Skeletal muscle tissue (tissue), 3 donors: ENCODE measurements at regions not wholly inside any gene's neighbourhood (a gene's known extent, or its start where the extent isn't known, plus 50 kb on each side); places are given as distances from the start of the nearest gene placed in this dataset.

Experiments
- H3K27ac ChIP-seq: one replicate; pipeline ENCODE4 v1.7.0; 2013; ENCODE audit warnings: mild to moderate bottlenecking, low read depth, low read length, inconsistent platforms
- H3K27me3 ChIP-seq, 3 donors: one replicate each; pipeline ENCODE4 v1.7.0; 2013; ENCODE audit warnings: low read length in 3 of 3; ENCODE audit not compliant: control insufficient read depth in 3 of 3, insufficient read depth in 3 of 3
- H3K36me3 ChIP-seq, 3 donors: one replicate each; pipeline ENCODE4 v1.7.0; 2013; ENCODE audit warnings: low read length in 3 of 3; ENCODE audit not compliant: control insufficient read depth in 3 of 3, insufficient read depth in 3 of 3
- H3K4me1 ChIP-seq, 3 donors: one replicate each; pipeline ENCODE4 v1.7.0; 2013; ENCODE audit warnings: low read length in 3 of 3, mild to moderate bottlenecking in 3 of 3; ENCODE audit not compliant: control insufficient read depth in 3 of 3, insufficient read depth in 3 of 3
- H3K4me3 ChIP-seq, 3 donors: one replicate each; pipeline ENCODE4 v1.7.0; 2013; ENCODE audit warnings: low read length in 3 of 3
- H3K9ac ChIP-seq, 3 donors: one replicate each; pipeline ENCODE4 v1.7.0; 2013; ENCODE audit warnings: low read length in 3 of 3, mild to moderate bottlenecking in 3 of 3, moderate library complexity in 2 of 3, low read depth in 1 of 3
- H3K9me3 ChIP-seq, 3 donors: one replicate each; pipeline ENCODE4 v1.7.0; 2013; ENCODE audit warnings: low read length in 3 of 3; ENCODE audit not compliant: control insufficient read depth in 3 of 3
- donor health status: Osteomylitis.

DNA sequence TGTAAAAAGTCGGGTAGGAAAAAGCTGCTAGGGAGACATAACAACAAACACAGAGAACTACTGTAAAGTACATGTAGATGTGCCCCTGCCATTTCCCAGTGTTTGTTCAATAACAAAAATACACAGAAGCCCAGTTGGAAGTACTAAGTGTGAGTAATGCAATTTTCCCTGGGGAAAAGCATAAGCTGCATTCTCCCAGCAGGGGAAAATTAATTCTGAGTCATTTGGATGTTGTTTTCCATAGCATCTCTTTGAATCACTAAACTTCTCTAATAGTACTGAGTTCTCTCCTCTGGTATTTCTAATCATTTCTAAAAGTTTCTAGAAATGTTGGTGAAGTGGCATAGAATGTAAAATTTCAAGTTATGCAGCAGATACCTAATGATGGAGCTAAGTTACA is 1114.9 kb downstream of the C4orf33 start:
- H3K4me3 ChIP-seq: no peak overlapping the region
- H3K36me3 ChIP-seq: no peaks in the 10 kb centered on the region
- no peak overlapping the region for H3K9ac ChIP-seq
- no peaks in the 10 kb centered on the region for H3K27me3 ChIP-seq
- H3K9me3 ChIP-seq: no peaks in the 10 kb centered on the region
- H3K27ac ChIP-seq: no peak overlapping the region
- peaks cover 0 to 2% (median 0%) of the 10 kb centered on the region in 3 donors for H3K4me1 ChIP-seq

DNA sequence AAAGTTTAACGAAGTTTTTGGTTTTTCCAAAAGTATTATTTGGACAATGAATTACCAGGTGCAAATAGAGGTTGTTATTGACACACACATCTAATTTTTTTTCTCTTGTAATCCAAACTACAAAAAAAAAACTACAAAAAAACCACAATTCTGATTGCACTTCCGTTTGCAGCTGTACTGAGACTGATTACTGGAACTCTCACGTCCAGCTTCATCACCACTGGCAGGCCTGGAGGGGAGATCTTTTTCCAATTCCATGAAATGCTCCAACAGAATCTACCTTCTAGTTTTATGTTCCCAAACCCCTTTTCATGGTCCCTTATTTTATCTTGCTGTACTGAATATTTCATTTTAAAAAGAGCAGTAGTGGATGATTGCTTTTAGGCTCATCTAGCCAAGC is 1118.3 kb downstream of the C4orf33 start:
- Histone ChIP-seq H3K27ac (no peak overlapping the region), H3K27me3 (no peaks in the 10 kb centered on the region), H3K4me1 (peaks cover 0 to 2% (median 0%) of the 10 kb centered on the region in 3 donors), H3K9me3 (no peaks in the 10 kb centered on the region), H3K36me3 (no peaks in the 10 kb centered on the region), H3K9ac (no peak overlapping the region), H3K4me3 (no peak overlapping the region)

DNA sequence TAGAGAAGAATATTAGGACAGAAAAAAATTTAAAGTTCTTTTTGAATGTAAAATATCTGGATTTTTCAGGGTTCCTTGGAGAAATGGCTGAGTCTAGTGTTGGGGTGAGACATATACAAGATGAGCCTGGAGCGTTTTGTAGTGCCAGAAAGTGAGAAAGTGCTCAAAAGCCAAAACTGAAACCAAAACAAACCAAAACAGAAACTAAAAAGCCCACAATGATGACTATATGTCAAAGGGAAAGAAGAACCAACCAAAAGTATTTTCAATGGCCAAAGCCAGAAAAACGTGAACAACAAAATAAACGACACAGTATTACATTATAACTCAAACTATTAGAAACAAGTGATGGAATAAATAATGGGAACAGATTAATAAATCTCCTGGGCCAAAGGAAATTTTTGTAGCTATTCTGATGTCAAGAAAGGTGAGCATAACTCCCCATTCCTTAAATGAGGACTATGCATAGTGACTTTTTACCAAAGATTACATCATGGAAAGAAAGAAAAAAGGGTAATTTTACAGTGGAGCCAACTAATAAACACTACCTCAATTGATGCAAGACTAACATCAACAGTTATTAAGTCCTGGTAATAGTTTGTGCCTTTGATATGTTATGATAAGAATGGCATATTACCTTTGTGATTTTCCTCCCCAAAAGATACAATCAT is 1137.6 kb downstream of the C4orf33 start:
- no peak overlapping the region for H3K9ac ChIP-seq
- no peak overlapping the region for H3K4me3 ChIP-seq
- H3K27me3 ChIP-seq: no peaks in the 10 kb centered on the region
- no peak overlapping the region for H3K27ac ChIP-seq
- H3K9me3 ChIP-seq: no peaks in the 10 kb centered on the region
- no peaks in the 10 kb centered on the region for H3K4me1 ChIP-seq
- H3K36me3 ChIP-seq: no peaks in the 10 kb centered on the region

DNA sequence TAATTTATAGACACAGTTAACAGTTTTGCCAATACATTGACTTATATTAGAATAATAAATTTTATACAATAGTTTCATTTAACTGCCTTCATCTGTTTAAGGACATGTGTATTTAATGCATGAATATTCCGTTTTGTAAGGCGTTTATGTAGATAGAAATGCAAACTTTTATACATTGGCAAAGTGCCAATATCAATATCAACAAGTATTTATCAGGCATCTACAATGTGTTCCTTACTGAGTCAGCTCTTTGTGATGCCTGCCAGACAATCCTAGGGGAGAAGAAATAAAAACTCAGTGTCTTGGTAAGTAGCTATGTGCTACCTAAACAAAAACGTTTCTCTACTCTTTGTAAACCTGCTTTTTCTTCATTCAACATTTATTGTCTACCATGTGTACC is 1142.2 kb downstream of the C4orf33 start:
- H3K4me1 ChIP-seq: no peaks in the 10 kb centered on the region
- no peak overlapping the region for H3K9ac ChIP-seq
- no peak overlapping the region for H3K4me3 ChIP-seq
- H3K9me3 ChIP-seq: no peaks in the 10 kb centered on the region
- H3K27me3 ChIP-seq: no peaks in the 10 kb centered on the region
- H3K36me3 ChIP-seq: no peaks in the 10 kb centered on the region
- no peak overlapping the region for H3K27ac ChIP-seq

DNA sequence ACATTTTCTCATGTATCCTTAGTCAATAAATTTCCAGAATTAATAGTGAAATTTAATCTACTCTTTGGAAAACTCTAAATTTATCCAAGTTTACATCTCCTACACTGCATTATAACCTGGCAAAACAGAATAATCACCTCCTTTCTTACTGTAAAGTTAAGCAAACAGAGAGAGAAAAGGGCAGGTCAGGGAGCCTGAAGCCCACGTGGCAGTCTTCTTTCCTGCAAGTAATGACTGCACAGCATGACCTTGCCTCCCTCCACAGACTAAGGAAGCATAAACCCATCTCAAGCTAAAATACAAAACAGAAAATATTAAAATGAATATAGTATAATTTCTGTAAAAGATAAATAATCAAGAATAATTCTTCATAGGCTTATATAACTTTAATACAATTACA is 1153.0 kb downstream of the C4orf33 start:
- Histone ChIP-seq H3K9ac (no peak overlapping the region), H3K27ac (no peak overlapping the region), H3K4me1 (no peaks in the 10 kb centered on the region), H3K27me3 (no peaks in the 10 kb centered on the region), H3K9me3 (no peaks in the 10 kb centered on the region), H3K4me3 (no peak overlapping the region), H3K36me3 (no peaks in the 10 kb centered on the region)

DNA sequence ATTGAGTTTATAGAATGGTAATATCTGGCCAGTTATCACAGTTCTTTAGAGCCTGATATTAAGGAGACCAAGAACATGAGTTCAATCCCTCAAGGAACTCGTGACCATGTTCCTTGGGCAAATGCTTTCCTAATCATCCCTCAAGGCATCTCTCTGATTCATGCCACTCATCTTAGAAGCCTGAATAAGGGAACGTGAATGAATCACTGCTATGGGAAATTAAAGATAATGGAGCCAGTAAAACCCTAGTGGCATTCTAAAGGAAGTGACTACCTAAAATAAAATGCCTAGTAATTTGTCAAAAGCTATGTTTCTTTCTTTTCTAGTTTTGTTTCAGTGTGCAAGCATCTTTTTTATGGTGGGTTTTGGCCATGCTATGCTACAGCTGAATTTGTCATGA is 1161.3 kb downstream of the C4orf33 start:
- no peaks in the 10 kb centered on the region for H3K27me3 ChIP-seq
- no peaks in the 10 kb centered on the region for H3K9me3 ChIP-seq
- H3K27ac ChIP-seq: no peak overlapping the region

DNA sequence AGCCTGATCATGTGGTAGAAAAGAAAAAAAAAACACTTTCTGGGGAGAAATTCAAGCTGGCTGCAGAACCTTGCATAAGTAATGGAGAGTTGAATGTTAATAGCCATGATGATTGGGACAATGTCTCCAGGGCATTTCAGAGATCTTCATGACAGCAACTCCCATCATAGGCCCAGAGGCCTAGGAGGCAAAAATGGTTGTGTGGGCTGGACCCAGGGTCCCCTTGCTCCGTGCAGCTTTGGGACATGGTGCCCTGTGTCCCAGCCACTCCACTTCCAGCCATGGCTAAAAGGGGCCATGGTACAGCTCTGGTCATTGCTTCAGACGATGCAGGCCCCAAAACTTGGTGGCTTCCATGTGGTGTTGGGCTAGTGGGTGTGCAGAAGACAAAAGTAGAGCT is 1170.9 kb downstream of the C4orf33 start:
- no peak overlapping the region for H3K9ac ChIP-seq
- H3K9me3 ChIP-seq: no peaks in the 10 kb centered on the region
- no peaks in the 10 kb centered on the region for H3K27me3 ChIP-seq
- H3K4me3 ChIP-seq: no peak overlapping the region
- no peak overlapping the region for H3K27ac ChIP-seq
- H3K36me3 ChIP-seq: no peaks in the 10 kb centered on the region
- H3K4me1 ChIP-seq: no peaks in the 10 kb centered on the region

More for the DNA sequence above, 1161.3 kb downstream of the C4orf33 start:
- Histone ChIP-seq H3K9ac (no peak overlapping the region), H3K4me1 (no peaks in the 10 kb centered on the region), H3K36me3 (no peaks in the 10 kb centered on the region), H3K4me3 (no peak overlapping the region)

DNA sequence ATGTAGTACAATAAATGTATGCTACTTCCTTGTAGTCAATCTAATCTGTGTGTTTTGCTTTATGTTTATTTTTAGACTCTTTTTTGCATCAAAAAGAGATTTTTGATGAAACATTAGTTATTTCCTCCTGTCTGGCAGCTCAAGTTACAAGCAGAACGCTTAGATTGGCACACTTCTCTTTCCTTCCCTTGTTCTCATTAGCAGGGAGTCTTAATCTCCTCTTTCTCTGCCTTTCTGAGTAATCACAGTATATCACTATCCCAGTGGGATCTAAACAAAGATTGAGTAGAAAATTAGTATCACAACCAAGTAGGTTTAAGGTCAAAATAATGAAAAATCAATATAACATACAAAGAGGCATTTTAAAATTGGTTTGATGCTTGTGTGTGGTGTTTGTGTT is 1192.6 kb downstream of the C4orf33 start:
- no peaks in the 10 kb centered on the region for H3K9me3 ChIP-seq
- H3K4me3 ChIP-seq: no peak overlapping the region
- no peak overlapping the region for H3K9ac ChIP-seq
- H3K27ac ChIP-seq: no peak overlapping the region
- H3K4me1 ChIP-seq: no peaks in the 10 kb centered on the region
- no peaks in the 10 kb centered on the region for H3K27me3 ChIP-seq
- H3K36me3 ChIP-seq: no peaks in the 10 kb centered on the region

DNA sequence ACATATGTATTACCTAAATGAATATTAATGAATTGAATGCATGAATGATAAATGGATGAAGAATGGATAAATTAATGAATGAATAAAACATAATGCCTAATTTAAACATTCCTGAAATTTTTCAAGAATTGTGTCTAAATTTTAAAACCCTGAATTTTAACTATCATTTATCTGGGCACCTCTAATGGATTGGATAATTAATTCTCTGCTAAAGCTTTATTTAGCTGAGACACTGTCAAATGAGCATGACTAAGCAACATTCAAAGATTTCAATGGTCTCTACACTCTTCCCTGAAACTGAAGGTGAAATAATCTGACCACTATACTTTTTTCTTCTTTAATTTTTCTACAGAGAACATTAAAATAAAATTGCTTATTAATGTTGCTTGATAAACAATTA is 1197.7 kb downstream of the C4orf33 start:
- Histone ChIP-seq H3K27me3 (no peaks in the 10 kb centered on the region), H3K4me1 (no peaks in the 10 kb centered on the region), H3K36me3 (no peaks in the 10 kb centered on the region), H3K9ac (no peak overlapping the region), H3K9me3 (no peaks in the 10 kb centered on the region), H3K27ac (no peak overlapping the region), H3K4me3 (no peak overlapping the region)

DNA sequence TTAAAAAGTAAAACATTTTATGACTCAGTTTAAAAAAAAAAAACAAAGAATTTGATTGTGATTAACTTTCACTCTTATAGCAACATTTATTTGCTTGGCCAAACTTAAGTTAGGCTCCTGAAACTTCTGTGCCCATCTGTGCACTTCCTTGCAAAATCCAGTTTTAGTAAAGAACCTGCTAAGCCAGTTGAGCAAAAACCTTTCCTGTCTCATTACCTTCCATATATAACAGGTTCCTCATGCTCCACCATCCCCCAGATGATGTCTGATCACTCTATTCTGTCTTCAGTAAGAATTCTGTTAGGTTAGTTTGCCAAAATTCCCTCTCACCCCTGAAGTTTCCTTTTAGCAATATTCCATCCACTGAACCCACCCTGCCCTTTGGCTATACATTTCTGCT is 1200.5 kb downstream of the C4orf33 start:
- Histone ChIP-seq H3K27ac (no peak overlapping the region), H3K36me3 (no peaks in the 10 kb centered on the region), H3K4me1 (no peaks in the 10 kb centered on the region), H3K9me3 (no peaks in the 10 kb centered on the region), H3K9ac (no peak overlapping the region), H3K4me3 (no peak overlapping the region), H3K27me3 (no peaks in the 10 kb centered on the region)
